ENCODE measurements at regions not wholly inside any gene's neighbourhood (a gene's known extent, or its start where the extent isn't known, plus 50 kb on each side); places are given as distances from the start of the nearest gene placed in this dataset.

GRCh38 chr13:82432949-82433348, 1449.3 kb downstream of the SLITRK1 start (continued):
- TF ChIP-seq NFYB (IDR thresholded peaks at IDR 0.05; ENCODE audit: insufficient read depth, low read depth, low read length) (no peak), BRCA1 (IDR thresholded peaks at IDR 0.05; ENCODE audit: low read depth, low read length) (no peak)

DNA sequence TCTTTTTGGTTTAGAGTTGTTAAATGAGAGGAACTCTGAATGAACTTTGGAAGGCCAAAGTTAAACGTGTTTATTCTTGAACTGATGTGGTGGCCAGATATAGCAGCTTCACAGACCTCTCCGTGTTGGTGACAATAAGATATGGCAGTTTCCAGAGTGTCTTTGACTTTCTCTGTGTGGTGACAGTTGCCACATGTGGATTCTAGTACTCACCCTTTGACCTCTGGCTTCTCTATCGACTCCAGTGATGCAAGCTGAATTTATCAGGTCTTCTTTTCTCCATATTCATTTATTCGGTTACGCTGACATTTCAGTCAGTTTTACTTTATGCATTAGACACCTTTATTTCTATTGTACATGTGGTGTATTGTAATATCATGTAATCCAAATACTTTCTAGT, 1469.5 kb downstream of the SLITRK1 start:
- in situ Hi-C loops (cut with MboI), result no loop called here
- BruUV-seq (replicated peaks), result no TSS peak
- TF ChIP-seq DPF2 (IDR thresholded peaks at IDR 0.05) (no peak), GABPA (IDR thresholded peaks at IDR 0.05; ENCODE audit: low read depth) (no peak), CREB1 (IDR thresholded peaks at IDR 0.05; ENCODE audit: low read depth) (no peak), ZNF24 (IDR thresholded peaks at IDR 0.05) (no peak), KAT2A (conservative IDR thresholded peaks at IDR 0.05; ENCODE audit: control insufficient read depth, low read depth, low read length) (no peak), SP1 (IDR thresholded peaks at IDR 0.05; ENCODE audit: low read depth, low read length) (no peak), IKZF2 (IDR thresholded peaks at IDR 0.05) (no peak), RAD51 (IDR thresholded peaks at IDR 0.05) (no peak), CHD1 (IDR thresholded peaks at IDR 0.05; ENCODE audit: low read depth, low read length) (no peak)
- Histone ChIP-seq H3K4me2 (ENCODE audit: control insufficient read depth, insufficient read depth) (no peak overlapping the region), H3K79me2 (ENCODE audit: control insufficient read depth, insufficient read depth, low read length) (no peaks in the 10 kb centered on the region), H3K4me3 (no peak overlapping the region), H3K27ac (ENCODE audit: control insufficient read depth, insufficient read depth) (no peak overlapping the region), H3K36me3 (ENCODE audit: control insufficient read depth in 2 of 2, insufficient read depth in 2 of 2, low read length in 1 of 2) (no peaks in the 10 kb centered on the region), H3K27me3 (replicated peaks in 1 of 2; ENCODE audit: control insufficient read depth in 2 of 2, insufficient read depth in 2 of 2, low read length in 1 of 2) (no peaks in the 10 kb centered on the region), H3K4me1 (ENCODE audit: control insufficient read depth, insufficient read depth, low read length) (no peaks in the 10 kb centered on the region), H3K9ac (ENCODE audit: control insufficient read depth, insufficient read depth, low read length) (no peak overlapping the region), H4K20me1 (ENCODE audit: control insufficient read depth, insufficient read depth) (no peaks in the 10 kb centered on the region), H2AFZ (ENCODE audit: control insufficient read depth, low read depth, low read length) (no peak overlapping the region), H3K9me3 (replicated peaks; ENCODE audit: control insufficient read depth, insufficient read depth, low read length) (no peaks in the 10 kb centered on the region)
- no peak for ATAC-seq
- ChIA-PET SMC1A (ENCODE audit: uncharacterized antibody, unreplicated experiment) (interaction anchor here (1.0 kb wide), 1 partner anchor 18 kb away, joined by 4 read pairs; no protein-coding TSS in a partner anchor), RAD21 (ENCODE audit: unreplicated experiment) (no interaction called here), POLR2A (no interaction called here), CTCF (no interaction called here)
- DNase-seq (ENCODE audit: low read depth, low spot score), result no peak
- WGBS (ENCODE audit: insufficient coverage, insufficient replicate concordance, low lambda C conversion rate, missing lambda C conversion rate), result 10% methylated on average over 5 of the region's 5 CpGs
- FAIRE-seq, result no peak
- intact Hi-C loops (cut with micrococcal nuclease; ENCODE audit: unreplicated experiment), result no loop called here

Data from GM12878 (cell line).